PC-9 (cell line): ENCODE measurements at regions not wholly inside any gene's neighbourhood (a gene's known extent, or its start where the extent isn't known, plus 50 kb on each side); places are given as distances from the start of the nearest gene placed in this dataset.
A peak's percentile ranks its signal among the peaks of the same experiment; 100 is the strongest.

Source experiments
- BruUV-seq: library from RNA; stranded (reverse); fragments of 400-500 nt; replicated peaks from 2 replicates; lab custom pipeline; 2021; lab: Mats Ljungman, UMichigan
- CTCF ChIA-PET: fragments of 300-600 bp; sonication (Branson Sonifier 250); formaldehyde crosslinking; loops from one replicate; lab custom pipeline; 2022; ENCODE audit warnings: antibody characterized with exemption; lab: Charles Lee
- POLR2A ChIA-PET: fragments of 300-600 bp; sonication (Branson Sonifier 250); formaldehyde crosslinking; loops from one replicate; lab custom pipeline; 2022; ENCODE audit warnings: antibody characterized with exemption; ENCODE audit not compliant: unreplicated experiment; lab: Charles Lee
- DNase-seq, 2 experiments: peaks; one replicate each; pipeline versions ENCODE4 v3.0.0 to v3.0.0-alpha.2; 2015 to 2022; ENCODE audit warnings: mixed read lengths in 1 of 2
- H2AFZ ChIP-seq: fragments of 200-600 bp; sonication (generic); 2 replicates; pipeline ENCODE4 v1.8.1; 2017; ENCODE audit warnings: antibody characterized with exemption
- H3F3A ChIP-seq: fragments of 200-600 bp; sonication (generic); 2 replicates; pipeline ENCODE4 v1.8.1; 2017; ENCODE audit warnings: antibody characterized with exemption, mild to moderate bottlenecking, low read depth; ENCODE audit not compliant: insufficient read depth
- H3K27ac ChIP-seq: fragments of 200-600 bp; sonication (generic); 2 replicates; pipeline ENCODE4 v1.6.1; 2016; ENCODE audit warnings: mixed run types
- H3K27me3 ChIP-seq: fragments of 200-600 bp; sonication (generic); 2 replicates; pipeline ENCODE4 v1.6.1; 2016; ENCODE audit warnings: low read depth, mixed run types; ENCODE audit not compliant: insufficient read depth
- H3K36me3 ChIP-seq: fragments of 200-600 bp; sonication (generic); 2 replicates; pipeline ENCODE4 v1.6.1; 2016; ENCODE audit warnings: low read depth, mixed run types
- H3K4me1 ChIP-seq: fragments of 200-600 bp; sonication (generic); replicated peaks from 2 replicates; pipeline ENCODE4 v1.6.1; 2016; ENCODE audit warnings: mixed run types; ENCODE audit not compliant: insufficient read depth
- H3K4me2 ChIP-seq: fragments of 200-600 bp; sonication (generic); 2 replicates; pipeline ENCODE4 v1.6.1; 2017; ENCODE audit warnings: mixed run types
- H3K4me3 ChIP-seq: fragments of 200-600 bp; sonication (generic); 2 replicates; pipeline ENCODE4 v1.6.1; 2016; ENCODE audit warnings: mixed run types
- H3K79me2 ChIP-seq: fragments of 200-600 bp; sonication (generic); 2 replicates; pipeline ENCODE4 v1.6.1; 2017; ENCODE audit warnings: low read depth, mixed run types
- H3K9me2 ChIP-seq: fragments of 200-600 bp; sonication (generic); 2 replicates; pipeline ENCODE4 v1.8.1; 2017; ENCODE audit warnings: mild to moderate bottlenecking; ENCODE audit not compliant: insufficient read depth
- H3K9me3 ChIP-seq: fragments of 200-600 bp; sonication (generic); 2 replicates; pipeline ENCODE4 v1.8.1; 2016; ENCODE audit warnings: low read depth; ENCODE audit not compliant: insufficient read depth
- H4K20me1 ChIP-seq: fragments of 200-600 bp; sonication (generic); 2 replicates; pipeline ENCODE4 v1.8.1; 2017; ENCODE audit not compliant: insufficient read depth
- EZH2 ChIP-seq: fragments of 200-600 bp; sonication (generic); IDR thresholded peaks from 2 replicates; pipeline ENCODE4 v1.8.0; 2017; ENCODE audit warnings: antibody characterized with exemption, low read depth
- intact Hi-C: fragments of 100-400 bp; cut with micrococcal nuclease; formaldehyde crosslinking; loops from one replicate; pipeline ENCODE4 v1.10.0; 2022; ENCODE audit not compliant: unreplicated experiment
- TF ChIP-seq, protein P1 (sequence below): fragments of 200-600 bp; sonication (generic); conservative IDR thresholded peaks from 2 replicates; pipeline ENCODE4 v1.6.1; 2017; ENCODE audit warnings: mixed run types, antibody characterized with exemption, mild to moderate bottlenecking, moderate library complexity

DNA sequence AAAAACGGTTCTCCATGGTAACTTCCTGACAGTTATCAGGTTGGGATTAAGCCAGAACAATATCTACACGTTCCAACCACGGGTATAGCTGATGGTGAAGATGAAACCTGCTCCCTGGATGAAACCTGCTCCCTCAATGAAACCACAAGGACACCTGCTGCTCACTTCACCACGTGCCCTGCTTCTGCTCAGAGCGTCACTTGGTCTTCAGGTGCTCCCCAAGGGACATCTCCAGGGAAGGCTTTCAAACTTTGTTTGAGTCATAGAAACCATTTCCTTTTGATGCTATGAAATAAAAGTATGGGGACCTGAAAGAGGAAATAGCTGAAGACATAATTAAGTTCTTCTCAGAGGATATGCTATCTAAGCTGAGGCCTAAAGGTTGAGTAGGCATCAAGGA, 242.4 kb downstream of the MED10 start:
- H3K27ac ChIP-seq = no peak overlapping the region
- CTCF ChIA-PET = no interaction called here

DNA sequence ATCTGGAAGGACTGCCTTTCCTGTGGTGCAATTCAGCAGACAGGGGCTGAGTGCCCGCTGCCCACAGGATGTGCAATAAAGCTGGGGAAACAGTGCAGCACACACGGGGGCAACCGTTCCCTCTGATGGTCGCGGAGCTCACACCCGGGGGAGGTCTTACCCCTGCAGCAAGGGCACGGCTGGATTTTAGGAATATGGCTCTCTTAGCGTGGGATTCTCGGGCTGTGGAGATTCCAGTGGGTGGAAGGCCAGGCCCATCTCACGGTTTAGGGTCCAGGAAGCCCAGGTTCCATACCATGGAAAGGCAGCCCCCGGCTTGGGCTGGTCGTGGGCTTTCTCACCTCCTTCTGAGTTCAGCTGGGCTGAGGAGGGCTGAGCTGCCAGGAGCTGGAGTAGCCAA, 244.1 kb downstream of the MED10 start:
- no peaks in the 10 kb centered on the region for H3K9me2 ChIP-seq
- H3K4me3 ChIP-seq = no peak overlapping the region
- no TSS peak for BruUV-seq
- no peak overlapping the region for H3K4me2 ChIP-seq
- H3F3A ChIP-seq = no peaks in the 10 kb centered on the region
- intact Hi-C loops = no loop called here
- H3K27ac ChIP-seq = no peak overlapping the region
- ChIA-PET POLR2A (no interaction called here), CTCF (no interaction called here)
- no peaks in the 10 kb centered on the region for H4K20me1 ChIP-seq
- H3K9me3 ChIP-seq = no peaks in the 10 kb centered on the region; the same call in 1 of the 2 replicates
- no peak overlapping the region for H2AFZ ChIP-seq
- no peaks in the 10 kb centered on the region for H3K36me3 ChIP-seq
- DNase-seq = no peak
- H3K4me1 ChIP-seq = no peaks in the 10 kb centered on the region
- H3K79me2 ChIP-seq = no peaks in the 10 kb centered on the region
- H3K27me3 ChIP-seq = no peaks in the 10 kb centered on the region
- TF ChIP-seq, protein P1, sequence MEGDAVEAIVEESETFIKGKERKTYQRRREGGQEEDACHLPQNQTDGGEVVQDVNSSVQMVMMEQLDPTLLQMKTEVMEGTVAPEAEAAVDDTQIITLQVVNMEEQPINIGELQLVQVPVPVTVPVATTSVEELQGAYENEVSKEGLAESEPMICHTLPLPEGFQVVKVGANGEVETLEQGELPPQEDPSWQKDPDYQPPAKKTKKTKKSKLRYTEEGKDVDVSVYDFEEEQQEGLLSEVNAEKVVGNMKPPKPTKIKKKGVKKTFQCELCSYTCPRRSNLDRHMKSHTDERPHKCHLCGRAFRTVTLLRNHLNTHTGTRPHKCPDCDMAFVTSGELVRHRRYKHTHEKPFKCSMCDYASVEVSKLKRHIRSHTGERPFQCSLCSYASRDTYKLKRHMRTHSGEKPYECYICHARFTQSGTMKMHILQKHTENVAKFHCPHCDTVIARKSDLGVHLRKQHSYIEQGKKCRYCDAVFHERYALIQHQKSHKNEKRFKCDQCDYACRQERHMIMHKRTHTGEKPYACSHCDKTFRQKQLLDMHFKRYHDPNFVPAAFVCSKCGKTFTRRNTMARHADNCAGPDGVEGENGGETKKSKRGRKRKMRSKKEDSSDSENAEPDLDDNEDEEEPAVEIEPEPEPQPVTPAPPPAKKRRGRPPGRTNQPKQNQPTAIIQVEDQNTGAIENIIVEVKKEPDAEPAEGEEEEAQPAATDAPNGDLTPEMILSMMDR = no peak
- TF ChIP-seq EZH2 = no peak

More for the DNA sequence above, 242.4 kb downstream of the MED10 start:
- Histone ChIP-seq H2AFZ (0 out of 2 replicates have a peak overlapping the region, but pooled peaks have one; percentile 45), H3K4me3 (no peak overlapping the region), H3K9me3 (no peaks in the 10 kb centered on the region; the same call in 1 of the 2 replicates), H3F3A (no peaks in the 10 kb centered on the region), H3K36me3 (no peaks in the 10 kb centered on the region), H3K4me2 (no peak overlapping the region), H3K79me2 (no peaks in the 10 kb centered on the region), H4K20me1 (no peaks in the 10 kb centered on the region), H3K9me2 (no peaks in the 10 kb centered on the region), H3K27me3 (peaks cover 9% of the 10 kb centered on the region; the same call in 1 of the 2 replicates), H3K4me1 (no peaks in the 10 kb centered on the region)
- DNase-seq = no peak
- POLR2A ChIA-PET = no interaction called here
- TF ChIP-seq, protein P1 = no peak
- TF ChIP-seq EZH2 = no peak
- intact Hi-C loops = no loop called here
- no TSS peak for BruUV-seq

DNA sequence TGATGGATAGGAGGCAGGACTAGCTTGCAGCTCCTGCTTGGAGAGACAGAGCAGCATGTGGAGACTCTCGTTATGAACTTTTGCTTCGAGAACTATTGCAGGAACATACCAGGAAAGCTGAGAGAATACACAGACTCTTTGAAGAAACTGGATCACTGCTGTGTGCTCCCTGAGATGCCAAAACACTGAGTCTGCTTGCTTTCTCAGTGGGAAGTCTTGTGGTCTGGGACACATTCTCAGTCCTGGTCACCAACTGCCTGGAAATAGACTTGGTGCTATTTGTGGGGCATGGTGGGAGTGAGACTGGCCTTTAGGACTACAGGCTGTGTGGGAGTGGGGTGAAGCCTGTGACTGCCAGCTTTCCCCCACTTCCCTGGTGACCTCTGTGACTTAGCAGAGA, 252.6 kb downstream of the MED10 start:
- DNase-seq = no peak
- intact Hi-C loops = no loop called here
- H3K4me1 ChIP-seq = no peaks in the 10 kb centered on the region
- no peaks in the 10 kb centered on the region for H3K36me3 ChIP-seq
- no peak overlapping the region for H3K27ac ChIP-seq
- H3F3A ChIP-seq = no peaks in the 10 kb centered on the region
- H3K27me3 ChIP-seq = no peaks in the 10 kb centered on the region
- CTCF ChIA-PET = no interaction called here
- H3K4me3 ChIP-seq = no peak overlapping the region
- POLR2A ChIA-PET = no interaction called here
- H2AFZ ChIP-seq = no peak overlapping the region
- H3K9me2 ChIP-seq = no peaks in the 10 kb centered on the region
- peaks cover 7% of the 10 kb centered on the region for H3K9me3 ChIP-seq
- H3K79me2 ChIP-seq = no peaks in the 10 kb centered on the region
- BruUV-seq = no TSS peak
- TF ChIP-seq, protein P1 = no peak
- TF ChIP-seq EZH2 = no peak
- H4K20me1 ChIP-seq = no peaks in the 10 kb centered on the region
- no peak overlapping the region for H3K4me2 ChIP-seq
